ENCODE measurements at regions not wholly inside any gene's neighbourhood (a gene's known extent, or its start where the extent isn't known, plus 50 kb on each side); places are given as distances from the start of the nearest gene placed in this dataset.
"Not testable (repeated sequence)": the region's sequence is repeated elsewhere in the genome, so short reads cannot be mapped to it uniquely, and the experiment has no call there.

- DNase-seq: no peak
Measured at GRCh38 chr7:81473236-81473635, 296.6 kb downstream of the HGF start.

- DNase-seq: no peak
Measured at GRCh38 chr7:81470724-81471379, 299.0 kb downstream of the HGF start.

- DNase-seq: peak; percentile 6
Measured at GRCh38 chr7:81469869-81470723, 299.8 kb downstream of the HGF start.

- DNase-seq: no peak
Measured at GRCh38 chr7:81469153-81469868, 300.5 kb downstream of the HGF start.

GRCh38 chr7:81468526-81468925 is 301.3 kb downstream of the HGF start:
- DNase-seq: no peak

- DNase-seq: no peak
Measured at GRCh38 chr7:81467964-81468363, 301.9 kb downstream of the HGF start.

- no peak for DNase-seq
Measured at GRCh38 chr7:81462672-81463071, 307.2 kb downstream of the HGF start.

- DNase-seq: no peak
Measured at GRCh38 chr7:81460250-81461045, 309.4 kb downstream of the HGF start.

- DNase-seq: no peak
Measured at GRCh38 chr7:81459485-81459884, 310.4 kb downstream of the HGF start.

GRCh38 chr7:81457852-81458522 is 311.9 kb downstream of the HGF start:
- no peak for DNase-seq

GRCh38 chr7:81453770-81454169 is 316.1 kb downstream of the HGF start:
- DNase-seq: not testable (repeated sequence)

GRCh38 chr7:81449105-81449504 is 320.7 kb downstream of the HGF start:
- no peak for DNase-seq

- DNase-seq: no peak
Measured at GRCh38 chr7:81447351-81447952, 322.4 kb downstream of the HGF start.

GRCh38 chr7:81446212-81446611 is 323.6 kb downstream of the HGF start:
- no peak for DNase-seq

- no peak for DNase-seq
Measured at GRCh38 chr7:81445462-81445861, 324.4 kb downstream of the HGF start.

- no peak for DNase-seq
Measured at GRCh38 chr7:81441750-81442149, 328.1 kb downstream of the HGF start.

- no peak for DNase-seq
Measured at GRCh38 chr7:81439591-81439990, 330.3 kb downstream of the HGF start.

GRCh38 chr7:81437160-81437559 is 332.7 kb downstream of the HGF start:
- DNase-seq: not testable (repeated sequence)

GRCh38 chr7:81433692-81434331 is 336.0 kb downstream of the HGF start:
- DNase-seq: no peak

- DNase-seq: no peak
Measured at GRCh38 chr7:81433206-81433605, 336.6 kb downstream of the HGF start.

- no peak for DNase-seq
Measured at GRCh38 chr7:81430761-81431160, 339.1 kb downstream of the HGF start.
